ENCODE measurements at regions not wholly inside any gene's neighbourhood (a gene's known extent, or its start where the extent isn't known, plus 50 kb on each side); places are given as distances from the start of the nearest gene placed in this dataset.

DNA sequence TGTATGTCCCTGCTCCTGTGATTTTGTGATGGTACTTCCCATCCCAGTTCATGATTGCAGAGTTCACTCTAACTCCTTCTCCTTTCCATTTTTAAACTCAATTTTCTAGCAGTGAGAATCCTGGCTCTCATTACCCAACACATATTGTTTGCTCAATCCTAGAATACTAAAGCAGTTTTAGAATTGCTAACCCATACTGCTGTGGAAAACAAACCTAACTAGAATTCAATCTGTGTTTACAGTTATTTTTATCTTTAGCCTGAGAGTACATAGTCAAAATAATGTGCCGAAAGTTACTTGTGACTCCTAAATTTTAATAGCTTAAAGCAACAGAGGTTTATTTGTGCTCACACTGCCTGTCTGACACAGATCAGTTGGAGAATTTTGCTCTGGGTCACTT is 508.0 kb downstream of the AACS start:
- DNase-seq (ENCODE audit: low spot score), result no peak

DNA sequence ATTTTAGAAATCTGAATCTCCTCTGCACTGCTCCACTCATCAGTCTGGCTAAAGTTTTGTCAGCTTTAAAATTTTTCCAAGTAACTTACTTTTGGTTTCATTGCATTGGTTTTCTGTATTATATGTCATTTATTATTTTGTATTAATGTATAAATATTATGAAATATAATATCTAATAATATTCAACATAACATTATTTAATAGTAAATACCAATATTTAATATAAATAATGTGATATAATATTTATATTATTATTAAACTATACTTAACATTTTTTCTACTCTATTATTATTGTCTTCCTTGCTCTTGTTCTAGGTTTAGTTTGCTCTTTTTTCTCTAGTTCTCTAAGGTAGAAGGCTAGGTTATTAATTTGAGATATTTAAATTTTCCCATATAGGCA is 512.1 kb downstream of the AACS start:
- DNase-seq (ENCODE audit: low spot score), result no peak

DNA sequence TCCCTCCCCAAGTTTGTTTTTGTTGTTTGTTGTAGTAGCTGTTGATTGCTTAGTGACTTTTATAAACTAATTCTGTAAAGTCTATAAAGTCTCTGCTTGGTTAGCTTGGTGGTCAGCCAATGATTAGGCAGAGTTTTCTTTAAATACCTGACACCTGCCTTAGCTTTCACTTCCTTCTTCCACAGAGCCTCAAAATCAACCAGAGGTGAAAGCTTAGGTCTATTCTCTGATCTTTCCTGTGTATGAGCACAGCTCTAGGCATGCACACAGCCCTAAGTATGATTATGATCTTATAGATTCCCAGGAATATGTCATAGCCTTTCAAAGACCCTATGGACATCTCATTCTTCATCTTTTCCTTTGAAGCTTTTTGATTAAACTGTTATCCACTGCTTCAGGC is 514.7 kb downstream of the AACS start:
- DNase-seq (ENCODE audit: low spot score), result no peak

DNA sequence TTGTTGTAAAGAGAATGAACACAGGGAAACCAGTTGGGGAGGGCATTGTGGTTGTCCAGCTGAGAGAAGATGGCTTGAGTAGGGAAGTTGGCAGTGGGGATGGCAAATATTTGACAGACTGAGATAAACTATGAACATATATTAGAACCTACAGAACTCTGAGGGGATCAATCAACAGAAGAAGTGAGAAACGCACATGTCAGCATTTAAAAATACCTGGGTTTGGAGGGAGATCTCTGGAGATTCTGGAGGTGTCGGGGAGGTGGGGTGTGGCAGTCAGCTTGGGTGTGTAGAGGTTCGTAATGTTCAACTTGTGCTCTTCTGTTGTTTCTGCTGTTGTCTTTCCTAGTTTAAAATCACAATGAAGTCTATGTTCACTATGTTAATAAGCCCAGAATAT is 517.8 kb downstream of the AACS start:
- DNase-seq (ENCODE audit: low spot score), result no peak

DNA sequence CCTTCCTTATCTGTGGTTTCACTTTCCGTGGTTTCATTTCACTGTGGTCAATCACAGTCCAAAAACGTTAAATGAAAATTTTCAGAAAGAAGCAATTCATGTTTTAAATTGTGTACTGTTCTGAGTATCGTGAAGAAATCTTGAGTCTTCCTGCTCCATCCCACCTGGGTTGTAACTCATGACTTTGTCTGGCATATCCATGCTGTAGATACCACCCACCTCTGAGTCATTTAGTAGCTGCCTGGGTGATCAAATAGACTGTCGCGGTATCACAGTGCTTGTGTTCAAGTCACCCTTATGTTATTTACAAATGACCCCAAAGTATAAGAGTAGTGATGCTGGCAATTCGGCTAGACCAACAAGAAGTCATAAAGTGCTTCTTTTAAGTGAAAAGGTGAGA is 521.2 kb downstream of the AACS start:
- no peak for DNase-seq (ENCODE audit: low spot score)

DNA sequence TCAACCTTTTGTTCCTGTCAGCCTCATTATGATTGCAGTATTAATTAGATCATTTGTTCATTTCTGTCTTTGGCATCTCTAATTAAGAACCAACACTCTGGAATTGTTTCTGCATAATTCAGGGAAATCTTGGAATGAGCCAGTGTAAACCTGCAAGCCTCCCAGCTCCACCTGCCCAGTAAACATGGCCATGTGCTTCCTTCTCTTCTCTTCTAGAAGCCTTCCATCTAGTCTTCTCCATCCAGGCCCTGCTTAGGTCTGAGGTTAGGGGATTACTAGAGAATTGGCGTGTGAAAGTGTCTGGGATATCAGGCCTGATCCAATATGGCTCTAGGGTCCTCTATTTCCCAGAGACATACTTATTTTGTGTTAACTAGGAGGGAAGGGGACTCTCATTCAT is 528.0 kb downstream of the AACS start:
- no peak for DNase-seq (ENCODE audit: low spot score)

DNA sequence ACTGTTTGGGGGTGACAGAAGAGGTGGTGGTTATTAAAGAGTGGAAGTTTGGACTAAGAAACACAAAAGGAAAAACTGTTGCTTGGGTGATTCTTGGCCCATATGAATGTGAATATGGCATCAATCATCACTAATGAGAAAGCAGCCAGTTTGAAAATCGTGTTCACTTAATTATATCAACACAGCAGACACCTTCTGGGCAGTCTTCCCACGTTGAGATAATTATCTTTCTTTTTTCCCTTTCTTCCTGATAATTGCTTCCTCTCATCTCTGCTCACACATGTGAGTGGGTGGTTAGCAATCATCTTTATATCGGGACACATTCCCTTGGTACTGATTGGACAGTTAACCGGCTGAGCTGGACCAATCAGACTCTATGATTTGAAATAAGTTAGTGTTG is 539.7 kb downstream of the AACS start:
- DNase-seq (ENCODE audit: low spot score), result no peak

DNA sequence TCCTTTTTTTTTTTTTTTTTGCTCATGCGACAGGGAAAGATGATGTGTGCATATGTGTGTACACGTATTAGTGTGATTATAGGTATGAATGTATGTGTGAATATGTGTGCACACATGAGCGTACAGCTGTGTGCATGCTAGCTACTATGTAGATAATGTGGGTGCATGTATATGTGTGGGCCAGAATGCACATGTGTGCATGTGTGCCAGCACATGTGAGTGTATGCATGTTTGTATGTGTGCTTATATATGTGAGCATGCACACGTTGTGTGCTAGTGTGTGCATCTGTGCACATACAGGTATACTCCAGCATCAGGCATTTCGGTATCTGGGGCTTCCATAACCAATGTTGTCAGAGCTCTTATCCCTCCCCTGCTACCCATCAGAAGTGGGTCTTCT is 541.1 kb downstream of the AACS start:
- no peak for DNase-seq (ENCODE audit: low spot score)

DNA sequence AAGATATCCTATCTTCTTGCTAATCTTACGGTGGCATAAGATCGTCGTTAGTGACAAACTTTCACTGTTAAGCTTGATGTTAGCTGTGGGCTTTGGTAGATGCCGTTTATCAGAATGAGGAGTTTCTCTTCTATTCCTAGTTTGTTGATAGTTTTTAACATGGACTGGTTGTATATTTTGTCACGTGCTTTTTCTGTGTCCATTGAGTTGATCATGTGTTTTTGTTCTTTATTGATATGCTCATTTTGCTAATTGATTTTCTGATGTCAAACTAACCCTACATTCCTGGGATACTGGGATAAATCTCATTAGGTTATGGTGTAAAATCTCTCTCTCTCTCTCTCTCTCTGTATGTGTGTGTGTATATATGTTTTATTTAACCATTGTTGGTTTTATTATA is 545.1 kb downstream of the AACS start:
- no peak for DNase-seq (ENCODE audit: low spot score)

DNA sequence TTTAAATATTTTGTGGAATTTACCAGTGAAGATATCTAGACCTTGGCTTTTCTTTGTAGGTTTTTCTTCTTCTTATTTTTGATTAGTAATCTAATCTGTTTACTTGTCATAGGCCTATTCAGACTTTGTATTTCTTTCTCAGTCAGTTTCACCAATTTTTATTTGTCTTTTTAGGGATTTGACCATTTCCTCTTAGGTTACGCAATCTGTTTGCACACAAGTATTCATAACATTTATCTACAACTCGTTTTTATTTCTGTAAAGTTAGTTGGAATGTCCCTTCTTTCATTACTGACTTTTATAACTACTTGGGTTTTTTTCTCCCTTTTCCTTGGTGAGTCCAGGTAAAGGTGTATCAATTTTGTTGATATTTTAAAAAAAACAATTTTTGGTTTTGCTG is 545.7 kb downstream of the AACS start:
- no peak for DNase-seq (ENCODE audit: low spot score)

DNA sequence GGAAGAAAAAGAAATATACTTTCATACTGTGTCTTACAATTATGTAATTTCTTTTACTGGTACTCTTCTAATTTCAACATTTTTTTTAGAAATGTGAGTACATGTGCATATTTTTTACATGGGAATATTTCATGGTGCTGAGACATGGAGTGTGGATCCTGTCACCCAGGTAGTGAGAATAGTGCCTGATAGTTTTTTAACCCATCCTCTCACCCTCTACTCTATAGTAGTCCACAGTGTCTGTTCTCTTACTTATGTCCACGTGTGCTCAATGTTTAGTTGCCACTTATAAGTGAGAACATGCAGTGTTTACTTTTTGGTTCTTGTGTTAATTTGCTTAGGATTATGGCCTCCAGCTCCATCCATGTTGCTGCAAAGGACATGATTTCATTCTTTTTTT is 548.8 kb downstream of the AACS start:
- DNase-seq (ENCODE audit: low spot score), result no peak

DNA sequence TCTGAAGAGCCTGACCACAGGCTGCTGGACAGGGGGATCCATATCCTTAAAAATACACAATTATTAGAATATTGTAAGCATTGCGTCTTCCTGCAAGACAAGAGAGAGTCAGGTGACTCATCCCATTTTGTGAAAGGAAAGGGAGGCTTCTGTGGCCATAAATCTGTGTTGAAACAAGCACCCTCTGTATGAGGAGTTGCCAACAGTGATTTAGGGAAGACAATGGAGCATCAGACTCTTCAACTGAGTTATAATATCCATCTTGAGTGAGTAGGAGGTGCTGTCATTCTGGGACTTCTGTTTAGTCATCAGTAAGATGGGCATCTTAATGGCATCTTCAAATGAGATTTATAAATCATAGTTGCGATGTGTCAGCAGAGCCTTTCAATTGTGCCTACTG is 554.5 kb downstream of the AACS start:
- no peak for DNase-seq (ENCODE audit: low spot score)

DNA sequence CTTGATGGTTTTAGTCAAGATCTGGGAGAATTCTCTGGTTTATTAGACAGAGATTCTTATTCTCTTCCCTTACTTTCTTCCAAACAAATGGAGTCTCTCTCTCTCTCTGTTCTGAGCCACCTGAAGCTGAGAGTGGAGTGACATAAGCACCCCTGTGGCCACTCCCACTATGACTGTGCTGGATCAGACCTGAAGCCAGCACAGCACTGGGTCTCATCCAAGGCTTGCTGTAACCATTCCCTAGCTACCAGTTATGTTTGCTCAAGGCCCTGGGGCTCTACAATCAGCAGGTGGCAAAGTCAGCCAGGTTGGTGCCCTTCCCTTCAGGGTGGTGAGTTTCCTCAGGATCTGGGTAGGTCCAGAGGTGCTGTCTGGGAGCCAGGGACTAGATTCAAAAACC is 568.5 kb downstream of the AACS start:
- no peak for DNase-seq (ENCODE audit: low spot score)

DNA sequence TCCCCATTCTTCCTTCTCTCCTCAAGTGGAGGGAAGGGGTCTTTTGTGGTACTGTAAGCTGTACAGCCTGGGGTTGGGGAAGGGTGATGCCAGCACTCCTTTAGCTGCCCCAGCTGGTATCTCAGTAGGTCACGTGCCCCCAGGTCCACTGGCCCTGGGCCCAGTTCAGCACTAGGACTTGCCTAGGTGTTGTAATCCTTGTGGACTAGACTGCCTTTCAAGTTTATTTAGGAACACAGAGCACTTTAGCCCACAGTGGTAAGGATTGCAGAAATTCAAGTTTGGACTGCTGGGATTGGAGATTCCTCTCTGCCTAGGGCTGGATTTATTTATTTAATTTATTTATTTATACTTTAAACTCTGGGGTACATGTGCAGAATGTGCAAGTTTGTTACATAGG is 569.6 kb downstream of the AACS start:
- no peak for DNase-seq (ENCODE audit: low spot score)

DNA sequence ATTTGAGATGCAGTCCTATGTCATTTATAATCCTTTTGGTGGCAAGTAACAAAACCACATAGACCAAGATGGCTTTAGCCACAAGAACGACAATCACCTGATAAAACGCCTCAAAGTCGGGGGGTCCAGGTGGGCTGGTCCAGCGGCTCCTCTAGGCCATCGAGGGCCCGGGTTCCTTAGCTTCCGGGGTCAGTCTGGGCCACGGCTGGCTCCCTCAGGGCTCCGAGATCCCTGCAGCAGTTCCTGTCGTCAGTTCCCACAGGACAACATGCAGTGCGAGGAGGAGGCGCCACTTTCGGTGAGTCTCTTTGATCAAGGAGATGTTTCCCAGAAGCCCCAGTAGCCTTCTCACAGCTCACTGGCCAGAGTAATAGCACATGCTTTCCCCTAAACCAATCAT is 574.6 kb downstream of the AACS start:
- DNase-seq (ENCODE audit: low spot score), result no peak

DNA sequence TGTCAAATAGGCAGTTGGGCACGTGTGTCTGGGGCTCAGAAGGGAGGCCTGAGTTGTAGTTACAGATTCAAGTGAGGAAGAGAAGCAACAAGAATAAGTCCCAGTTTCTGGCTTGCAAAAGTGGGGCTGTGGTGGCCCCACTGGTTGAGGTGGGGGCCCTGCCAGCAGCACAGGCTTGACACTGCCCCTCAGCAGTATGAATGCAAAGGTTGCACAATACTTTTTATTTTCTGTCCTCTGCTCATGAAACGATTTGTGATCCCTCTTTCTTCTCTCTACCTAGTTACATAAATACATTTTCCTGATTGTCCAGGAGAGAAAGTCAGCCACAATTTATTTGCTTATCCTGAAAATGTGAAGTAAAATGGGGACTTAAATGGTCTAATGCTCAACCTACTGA is 577.8 kb downstream of the AACS start:
- no peak for DNase-seq (ENCODE audit: low spot score)

DNA sequence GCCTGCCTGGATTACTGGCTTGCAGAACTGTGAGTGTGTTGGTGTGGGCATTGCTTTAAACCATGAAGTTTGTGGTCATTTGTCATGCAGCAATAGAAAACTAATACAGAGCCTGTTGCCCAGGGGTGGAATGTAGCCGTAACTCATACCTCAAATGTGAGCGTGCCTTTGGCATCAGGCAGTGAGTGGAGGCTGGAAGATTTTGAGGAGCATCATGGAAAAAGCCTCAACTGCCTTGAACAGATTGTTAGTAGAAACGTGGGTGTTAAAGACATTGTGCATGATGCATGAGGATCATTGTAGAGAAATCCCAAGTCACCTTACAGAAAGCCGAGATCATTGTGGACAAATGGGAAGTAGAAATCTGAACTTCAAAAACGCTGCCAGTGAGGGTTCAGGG is 580.5 kb downstream of the AACS start:
- no peak for DNase-seq (ENCODE audit: low spot score)

DNA sequence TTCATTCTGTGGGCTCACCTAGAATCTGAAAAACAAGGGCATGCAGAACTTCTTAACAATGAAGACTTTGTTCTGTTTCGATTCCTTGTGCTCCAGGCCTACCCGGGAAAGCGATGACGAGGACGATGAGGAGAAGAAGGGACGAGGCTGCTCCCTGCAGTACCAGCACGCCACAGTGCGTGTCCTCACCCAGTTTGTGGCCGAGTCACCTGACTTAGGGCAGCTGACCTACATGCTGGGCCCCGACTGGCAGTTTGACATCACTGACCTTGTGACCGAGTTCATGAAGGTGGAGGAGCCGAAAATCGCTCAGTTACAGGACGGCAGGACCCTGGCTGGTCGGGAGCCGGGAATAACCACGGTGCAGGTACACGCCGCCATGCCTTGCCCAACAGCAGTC is 585.4 kb downstream of the AACS start:
- DNase-seq (ENCODE audit: low spot score), result no peak

DNA sequence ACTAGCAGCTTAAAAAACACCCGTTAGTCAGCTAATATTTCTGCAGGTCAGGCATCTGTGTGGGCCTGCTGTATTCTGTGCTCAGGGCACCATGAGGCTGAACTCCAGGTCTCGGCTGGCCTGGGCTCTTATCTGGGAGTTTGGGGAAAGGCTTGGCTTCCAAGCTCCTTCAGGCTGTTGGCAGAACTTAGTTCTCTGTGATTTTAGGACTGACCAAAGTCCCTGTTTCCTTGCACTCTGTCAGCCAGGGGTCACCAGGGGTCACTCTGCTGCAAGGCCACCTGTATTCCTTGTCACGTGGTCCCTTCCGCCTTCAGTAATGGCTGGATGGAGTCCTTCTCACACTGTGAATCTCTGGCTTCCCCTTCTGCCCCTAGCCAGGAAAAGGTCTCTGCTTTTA is 586.4 kb downstream of the AACS start:
- DNase-seq (ENCODE audit: low spot score), result no peak

DNA sequence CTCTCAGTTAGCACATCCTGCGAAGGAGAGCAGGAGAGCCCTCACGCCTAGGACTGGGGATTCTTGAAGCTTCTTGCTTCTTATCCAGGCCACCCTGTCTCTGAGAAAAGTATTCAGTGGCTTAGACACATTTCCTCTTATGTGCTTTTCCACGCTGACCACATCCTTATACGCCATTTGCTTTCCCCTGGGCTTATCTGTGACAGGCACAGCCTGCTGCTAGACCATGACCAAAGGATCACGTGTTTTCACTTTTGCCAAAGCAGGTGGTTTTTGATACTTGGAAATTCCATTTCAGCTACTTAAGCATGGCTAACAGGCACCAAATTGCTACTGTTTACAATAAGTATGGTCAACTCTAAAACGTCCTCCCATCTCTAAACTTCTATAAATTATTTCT is 587.4 kb downstream of the AACS start:
- DNase-seq (ENCODE audit: low spot score), result no peak

DNA sequence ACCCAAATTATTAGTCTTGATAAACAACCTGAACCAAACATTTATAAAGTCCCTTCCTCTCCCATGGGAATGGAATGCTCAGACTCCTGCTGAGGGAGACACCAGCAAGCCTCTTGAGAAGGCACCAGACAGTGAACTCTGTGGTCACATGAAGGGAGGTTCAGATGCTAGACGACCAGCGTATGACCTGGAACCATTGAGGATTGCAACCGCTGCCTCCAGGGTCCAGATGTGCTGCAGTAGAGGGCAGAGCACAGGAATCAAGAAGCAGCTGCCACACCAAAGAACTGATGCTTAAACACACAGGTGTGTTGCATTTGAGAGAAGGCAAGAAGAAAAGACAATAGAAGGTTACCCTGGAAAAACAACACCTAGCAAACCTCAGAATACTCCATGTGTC is 592.4 kb downstream of the AACS start:
- no peak for DNase-seq (ENCODE audit: low spot score)

DNA sequence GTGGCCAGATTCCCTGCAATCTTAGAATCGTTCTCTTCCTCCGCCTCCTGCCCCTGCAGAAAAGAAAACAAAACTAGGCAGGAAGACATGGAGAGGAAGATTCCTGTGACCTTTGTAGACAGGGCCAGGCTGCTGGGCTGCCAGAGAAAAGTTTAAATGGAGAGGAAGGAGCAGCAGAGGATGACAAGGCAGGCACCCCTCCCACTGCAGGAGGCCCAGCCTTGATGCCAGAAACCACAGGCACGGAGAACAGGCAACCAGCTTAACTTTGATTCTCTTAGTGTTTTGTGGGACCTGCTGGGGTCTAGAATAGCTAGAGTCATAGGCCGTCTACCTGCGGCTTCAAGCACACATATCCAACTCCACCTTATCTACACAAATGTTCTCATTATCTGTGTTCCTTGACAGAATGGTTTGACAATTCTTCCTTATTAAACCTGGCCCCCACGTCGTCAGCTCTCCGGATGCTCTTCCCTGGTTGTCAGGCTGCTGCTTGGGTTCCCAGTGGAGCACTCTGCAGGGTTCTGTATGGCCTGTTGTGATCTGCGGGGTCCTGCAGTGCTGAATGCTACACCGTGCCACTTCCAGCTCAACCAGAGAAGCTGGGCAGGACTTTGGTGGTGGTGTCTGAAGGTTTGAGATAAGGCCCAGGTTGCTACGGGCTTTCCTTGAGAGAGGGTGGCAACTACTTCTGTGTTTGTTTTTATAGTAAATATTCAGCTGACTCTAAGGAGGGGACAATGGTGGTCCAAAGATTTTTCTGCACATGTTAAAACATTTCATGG is 609.5 kb downstream of the AACS start:
- no peak for DNase-seq (ENCODE audit: low spot score)

DNA sequence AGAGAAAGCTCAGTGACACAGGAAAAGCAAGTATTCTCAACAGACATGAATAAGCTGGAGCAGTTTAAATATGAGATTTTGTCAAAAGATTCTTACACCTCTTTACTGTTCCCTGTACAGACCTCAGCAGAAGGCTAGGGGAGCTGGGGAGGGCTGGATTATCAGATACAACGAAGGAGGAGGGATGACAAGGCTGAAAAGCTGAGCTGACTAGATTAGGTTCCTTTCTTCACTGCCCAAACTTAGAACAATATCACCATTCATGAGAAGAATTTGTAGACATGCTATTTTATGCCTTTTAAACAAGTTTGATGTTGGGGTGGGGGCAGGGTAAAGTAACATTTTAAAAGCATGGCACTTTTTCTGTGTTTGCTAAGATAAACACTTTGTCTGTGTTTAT is 611.1 kb downstream of the AACS start:
- no peak for DNase-seq (ENCODE audit: low spot score)

DNA sequence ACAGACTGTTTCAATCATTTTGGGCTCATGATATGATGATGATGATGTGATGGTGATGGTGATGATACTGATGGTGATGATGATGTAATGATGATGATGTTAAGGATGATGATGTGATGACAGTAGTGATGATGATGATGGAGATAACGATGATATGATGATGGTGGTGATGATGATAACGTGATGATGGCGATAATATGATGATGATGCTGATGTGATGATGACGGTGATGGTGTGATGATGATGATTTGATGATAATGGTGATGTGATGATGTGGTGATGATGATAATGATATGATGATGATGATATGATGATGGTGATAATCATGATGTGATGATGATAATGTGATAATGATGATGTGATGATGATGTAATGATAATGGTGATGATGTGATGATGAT is 612.6 kb downstream of the AACS start:
- no peak for DNase-seq (ENCODE audit: low spot score)

DNA sequence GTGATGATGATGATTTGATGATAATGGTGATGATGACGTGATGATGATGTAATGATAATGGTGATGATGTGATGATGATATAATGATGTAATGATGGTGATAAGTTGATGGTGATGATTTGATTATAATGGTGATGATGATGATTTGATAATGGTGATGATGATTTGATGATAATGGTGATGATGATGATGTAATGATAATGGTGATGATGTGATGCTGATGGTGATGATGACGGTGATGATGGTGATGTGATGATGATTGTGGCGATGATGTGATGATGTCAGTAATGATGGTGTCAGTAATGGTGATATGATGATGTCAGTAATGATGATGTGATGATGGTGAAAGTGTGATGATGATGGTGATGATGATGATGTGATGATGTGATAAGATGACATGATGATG is 613.4 kb downstream of the AACS start:
- no peak for DNase-seq (ENCODE audit: low spot score)

All from pons (tissue), 1 donor.